Stimulated activated CD4-positive, alpha-beta T cell treated with anti-CD3 and anti-CD28 coated beads, Interleukin-2, amount 100 ng/mL, for 4 hours (primary cell): ENCODE measurements at regions not wholly inside any gene's neighbourhood (a gene's known extent, or its start where the extent isn't known, plus 50 kb on each side); places are given as distances from the start of the nearest gene placed in this dataset.
"Not testable (repeated sequence)": the region's sequence is repeated elsewhere in the genome, so short reads cannot be mapped to it uniquely, and the experiment has no call there.

ENCODE experiments used
- DNase-seq: peaks from one replicate; pipeline ENCODE4 v3.0.0-alpha.2; 2020; ENCODE audit warnings: low read depth

- no peak for DNase-seq
Observed at GRCh38 chr15:62324382-62324781, 159.3 kb upstream of the C2CD4B start.

- DNase-seq = no peak
Observed at GRCh38 chr15:62325597-62325996, 160.5 kb upstream of the C2CD4B start.

- no peak for DNase-seq
Observed at GRCh38 chr15:62326460-62327011, 161.5 kb upstream of the C2CD4B start.

GRCh38 chr15:62327406-62327805 lies 162.3 kb upstream of the C2CD4B start:
- no peak for DNase-seq

DNA sequence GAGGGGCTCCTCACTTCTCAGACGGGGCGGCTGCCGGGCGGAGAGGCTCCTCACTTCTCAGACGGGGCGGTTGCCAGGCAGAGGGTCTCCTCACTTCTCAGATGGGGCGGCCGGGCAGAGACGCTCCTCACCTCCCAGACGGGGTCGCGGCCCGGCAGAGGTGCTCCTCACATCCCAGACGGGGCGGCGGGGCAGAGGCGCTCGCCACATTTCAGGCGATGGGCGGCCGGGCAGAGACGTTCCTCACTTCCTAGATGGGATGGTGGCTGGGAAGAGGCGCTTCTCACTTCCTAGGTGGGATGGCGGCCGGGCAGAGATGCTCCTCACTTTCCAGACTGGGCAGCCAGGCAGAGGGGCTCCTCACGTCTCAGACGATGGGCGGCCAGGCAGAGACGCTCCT lies 167.4 kb upstream of the C2CD4B start:
- not testable (repeated sequence) for DNase-seq

- DNase-seq = no peak
Observed at GRCh38 chr15:62334536-62334935, 169.5 kb upstream of the C2CD4B start.

DNA sequence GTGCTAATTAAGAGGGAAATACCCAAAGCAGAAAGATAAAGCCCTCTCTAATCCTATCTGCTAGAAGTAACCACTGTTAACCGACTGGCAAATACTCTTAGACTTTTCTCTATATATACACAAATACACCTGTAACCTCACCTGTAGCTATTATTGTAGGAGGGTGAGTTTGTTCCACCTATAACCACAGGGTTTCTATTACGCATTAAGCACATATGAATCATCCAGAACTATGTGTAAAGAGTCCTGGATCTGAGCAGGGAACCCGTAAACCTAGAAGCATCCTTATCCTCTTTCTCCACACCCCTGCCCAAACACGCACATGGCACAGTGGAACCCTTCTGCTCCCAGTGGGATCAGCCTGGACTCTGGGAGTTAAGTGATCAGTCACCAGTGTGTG lies 172.8 kb upstream of the C2CD4B start:
- DNase-seq = no peak

- DNase-seq = no peak
Observed at GRCh38 chr15:62338497-62338896, 173.4 kb upstream of the C2CD4B start.

- DNase-seq = no peak
Observed at GRCh38 chr15:62342959-62343358, 177.9 kb upstream of the C2CD4B start.

GRCh38 chr15:62343397-62343796 lies 178.3 kb upstream of the C2CD4B start:
- no peak for DNase-seq

DNA sequence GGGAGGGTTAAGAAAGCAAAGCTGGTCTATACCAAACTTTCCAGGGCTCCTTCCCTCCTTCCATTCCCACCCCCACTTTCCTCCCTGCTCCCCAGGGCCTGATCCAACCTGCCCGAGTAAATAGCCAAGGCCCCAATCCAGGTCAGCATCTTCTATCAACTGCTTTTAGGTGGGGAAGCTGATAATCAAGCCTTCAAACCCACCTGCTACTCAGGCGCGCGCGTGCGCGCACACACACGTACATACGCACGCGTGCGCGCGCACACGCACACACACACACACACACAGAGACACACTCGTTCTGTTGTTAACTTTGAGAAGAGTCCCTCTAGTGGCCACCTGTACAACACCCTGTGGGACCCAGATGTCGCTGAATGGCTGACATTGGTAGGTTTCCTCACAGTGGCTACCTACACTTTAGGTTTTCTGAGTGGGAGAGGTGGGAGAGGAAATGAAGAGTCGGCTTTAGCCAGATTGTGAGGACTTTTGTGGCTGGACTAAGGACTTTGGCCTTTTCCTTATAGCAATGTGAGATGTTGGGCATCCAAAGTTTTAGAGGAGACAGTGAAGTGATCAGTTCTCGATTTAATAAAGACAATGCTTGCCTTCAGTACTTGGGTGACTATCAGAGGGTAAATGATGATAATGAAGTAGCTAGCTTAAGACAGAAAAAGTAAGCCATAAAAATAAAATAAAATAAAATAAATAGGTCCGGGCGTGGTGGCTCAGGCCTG lies 179.9 kb upstream of the C2CD4B start:
- DNase-seq = peak; percentile 40

DNA sequence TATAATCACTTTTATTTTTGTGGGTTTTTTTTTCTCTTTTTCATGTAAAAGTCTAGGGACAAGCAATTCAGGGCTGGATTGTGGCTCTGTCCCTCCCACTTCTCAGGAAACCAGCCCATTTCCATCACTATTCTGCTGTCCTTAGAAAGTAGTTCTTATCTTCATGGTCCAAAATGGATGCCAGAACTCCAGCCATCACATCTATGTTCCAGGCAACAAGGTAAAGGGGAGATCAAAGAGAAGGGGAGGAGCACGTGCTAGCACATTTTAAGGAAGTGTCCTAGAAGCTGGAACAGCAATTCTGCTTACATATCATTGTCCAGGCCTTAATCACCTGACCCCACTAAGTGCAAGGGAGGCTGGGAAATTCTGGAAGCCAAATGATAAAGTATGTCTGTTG lies 181.1 kb upstream of the C2CD4B start:
- no peak for DNase-seq

- no peak for DNase-seq
Observed at GRCh38 chr15:62348118-62348517, 183.0 kb upstream of the C2CD4B start.

GRCh38 chr15:62348623-62349022 lies 183.5 kb upstream of the C2CD4B start:
- DNase-seq = no peak

- no peak for DNase-seq
Observed at GRCh38 chr15:62352817-62353216, 187.7 kb upstream of the C2CD4B start.

DNA sequence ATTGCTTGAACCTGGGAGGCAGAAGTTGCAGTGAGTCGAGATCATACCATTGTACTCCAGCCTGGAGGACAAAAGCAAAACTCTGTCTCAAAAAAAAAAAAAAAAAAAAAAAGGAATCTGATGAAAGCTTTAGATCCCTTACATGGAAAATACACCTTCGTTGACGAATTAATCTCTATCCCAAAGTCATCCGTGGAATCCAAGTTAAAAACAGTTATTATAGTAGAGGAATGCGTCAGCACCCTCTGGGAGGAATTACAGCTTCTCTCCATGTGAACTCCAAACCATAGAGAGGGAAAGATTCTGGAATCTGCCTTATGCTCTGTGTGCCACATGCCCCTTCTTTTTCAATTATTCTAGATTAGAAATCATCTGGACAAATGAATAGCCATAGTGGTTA lies 192.3 kb upstream of the C2CD4B start:
- no peak for DNase-seq

DNA sequence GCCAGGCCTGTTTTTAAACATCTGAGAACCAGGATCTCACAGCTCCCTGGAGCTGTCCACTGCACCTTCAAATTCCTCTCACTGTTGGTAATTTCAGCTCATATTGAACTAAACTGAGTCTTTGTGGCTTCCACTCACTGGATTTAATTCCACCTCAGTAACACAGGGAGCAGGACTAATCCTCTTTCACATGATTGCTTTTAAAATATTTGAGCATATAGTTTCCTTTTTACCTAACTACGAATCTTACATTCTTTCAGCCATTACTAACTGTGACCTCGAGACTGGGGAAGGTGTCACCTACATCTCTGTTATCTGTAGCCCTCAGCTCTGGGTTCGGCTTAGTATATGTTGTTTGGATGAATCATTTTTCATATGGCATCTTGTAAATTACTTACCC lies 194.3 kb upstream of the C2CD4B start:
- no peak for DNase-seq

DNA sequence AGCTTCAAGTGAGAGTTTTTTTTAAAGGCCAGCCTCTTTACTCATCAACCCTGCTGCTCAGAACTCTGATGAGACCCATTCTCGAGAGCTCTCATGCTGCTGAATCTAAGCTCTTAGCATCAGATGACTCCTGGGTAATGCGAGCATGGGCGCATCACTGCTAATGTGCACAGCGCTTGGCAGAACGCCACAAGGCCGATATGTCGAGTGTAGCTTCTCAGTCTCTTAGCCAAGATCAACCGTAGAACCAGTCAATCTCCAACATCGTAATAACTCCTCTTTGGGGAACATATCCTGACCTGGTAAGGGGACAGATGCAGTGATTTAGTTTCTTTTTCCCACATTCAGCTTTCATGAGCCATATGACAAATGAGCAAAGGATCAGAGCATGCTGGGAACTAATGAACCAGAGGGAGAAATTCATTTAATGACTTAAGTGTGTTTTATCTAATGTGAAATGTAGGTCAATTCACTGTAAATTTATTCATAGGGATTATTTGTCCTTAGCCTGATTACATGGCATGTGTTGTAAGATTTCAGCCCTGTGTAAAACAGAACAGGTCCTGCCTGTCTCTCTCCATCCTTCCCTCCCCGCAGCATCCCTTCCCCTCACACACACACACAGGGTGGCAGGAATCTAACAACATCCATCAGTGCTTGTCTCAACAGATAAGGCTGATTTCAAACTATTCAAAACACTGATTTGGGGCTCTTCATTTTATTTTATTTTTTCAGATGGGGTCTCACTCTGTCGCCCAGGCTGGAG lies 195.4 kb upstream of the C2CD4B start:
- DNase-seq = no peak

GRCh38 chr15:62362144-62362543 lies 197.1 kb upstream of the C2CD4B start:
- DNase-seq = no peak

- DNase-seq = no peak
Observed at GRCh38 chr15:62362608-62363007, 197.5 kb upstream of the C2CD4B start.

- no peak for DNase-seq
Observed at GRCh38 chr15:62363913-62364312, 198.8 kb upstream of the C2CD4B start.

- no peak for DNase-seq
Observed at GRCh38 chr15:62365795-62366442, 200.8 kb upstream of the C2CD4B start.

- no peak for DNase-seq
Observed at GRCh38 chr15:62369454-62369853, 204.4 kb upstream of the C2CD4B start.
